SH-SY5Y (cell line): ENCODE measurements at regions not wholly inside any gene's neighbourhood (a gene's known extent, or its start where the extent isn't known, plus 50 kb on each side); places are given as distances from the start of the nearest gene placed in this dataset.

Experiments
- GATA2 ChIP-seq: IDR thresholded peaks from 2 replicates; pipeline ENCODE4 v1.6.1; 2011; ENCODE audit warnings: mild to moderate bottlenecking, low read depth, low read length
- GATA3 ChIP-seq: IDR thresholded peaks from 2 replicates; pipeline ENCODE4 v1.6.1; 2011; ENCODE audit warnings: low read depth, mild to moderate bottlenecking, low read length, moderate library complexity

DNA sequence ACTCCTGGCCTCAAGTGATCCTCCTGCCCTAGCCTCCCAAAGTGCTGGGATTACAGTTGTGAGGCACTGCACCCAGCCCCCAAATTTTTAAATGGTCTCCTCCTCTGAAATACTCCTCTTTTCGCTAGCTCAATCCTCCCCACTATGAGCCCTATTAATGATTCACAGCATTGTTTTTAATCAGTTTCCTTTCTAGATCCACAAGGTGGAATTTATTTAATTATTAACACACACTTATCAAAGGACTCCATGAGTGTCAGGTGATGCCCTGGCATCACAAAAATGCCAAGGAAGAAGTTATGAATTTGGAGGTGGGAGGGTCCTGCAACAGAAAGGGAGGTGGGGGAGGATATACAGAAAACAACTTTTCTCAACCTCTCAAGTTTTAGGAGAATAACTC is 806.5 kb downstream of the PRELID2 start:
- TF ChIP-seq GATA3 (no peak), GATA2 (no peak)

- no peak for TF ChIP-seq GATA2
- no peak for TF ChIP-seq GATA3
These were observed 807.9 kb downstream of the PRELID2 start for GRCh38 chr5:145027286-145027685.

- no peak for TF ChIP-seq GATA3
- TF ChIP-seq GATA2, result no peak
These were observed 809.4 kb downstream of the PRELID2 start for GRCh38 chr5:145025775-145026174.

DNA sequence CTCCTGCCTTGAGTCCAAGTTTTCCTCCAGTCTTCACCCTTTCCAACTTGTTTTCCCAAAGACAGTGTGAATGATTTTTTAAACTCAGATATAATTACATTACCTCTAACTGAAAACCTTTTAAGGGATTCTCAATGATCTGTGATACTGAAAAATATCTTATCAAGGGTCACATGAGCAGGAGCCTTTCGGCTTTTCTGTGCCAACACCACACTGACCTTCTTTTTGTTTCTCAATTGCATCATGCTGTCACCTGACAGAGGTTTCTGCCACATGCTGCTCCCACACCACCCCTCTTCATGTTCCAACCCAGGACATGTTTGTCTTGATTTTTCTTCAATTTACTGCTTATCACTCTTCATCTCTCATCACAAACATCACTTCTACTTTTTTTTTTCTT is 820.0 kb downstream of the PRELID2 start:
- no peak for TF ChIP-seq GATA2
- TF ChIP-seq GATA3, result no peak

GRCh38 chr5:145014109-145014508 is 821.0 kb downstream of the PRELID2 start:
- peak; percentile 62; the same call in 1 of the 2 replicates for TF ChIP-seq GATA3
- no peak for TF ChIP-seq GATA2

DNA sequence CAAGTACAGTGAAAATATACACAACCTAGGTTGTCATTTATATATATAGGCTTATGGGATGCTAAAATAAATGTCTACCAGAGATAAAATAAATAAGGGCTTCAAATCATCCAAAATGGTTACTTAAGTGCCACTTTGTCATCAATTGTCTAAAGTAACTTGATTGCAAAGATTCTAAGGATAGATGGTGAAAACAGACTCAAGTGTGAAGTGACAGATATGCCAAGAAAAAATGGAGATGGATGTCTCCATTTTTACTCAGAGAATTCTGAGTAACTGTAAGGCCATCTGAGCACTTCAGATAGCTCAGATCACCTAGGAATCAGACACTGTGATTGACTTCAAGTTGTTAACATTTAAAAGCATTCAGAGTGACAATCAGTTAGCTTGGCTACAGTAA is 824.3 kb downstream of the PRELID2 start:
- TF ChIP-seq GATA2 (no peak), GATA3 (no peak)

GRCh38 chr5:145008876-145009530 is 826.1 kb downstream of the PRELID2 start:
- TF ChIP-seq GATA3, result no peak

DNA sequence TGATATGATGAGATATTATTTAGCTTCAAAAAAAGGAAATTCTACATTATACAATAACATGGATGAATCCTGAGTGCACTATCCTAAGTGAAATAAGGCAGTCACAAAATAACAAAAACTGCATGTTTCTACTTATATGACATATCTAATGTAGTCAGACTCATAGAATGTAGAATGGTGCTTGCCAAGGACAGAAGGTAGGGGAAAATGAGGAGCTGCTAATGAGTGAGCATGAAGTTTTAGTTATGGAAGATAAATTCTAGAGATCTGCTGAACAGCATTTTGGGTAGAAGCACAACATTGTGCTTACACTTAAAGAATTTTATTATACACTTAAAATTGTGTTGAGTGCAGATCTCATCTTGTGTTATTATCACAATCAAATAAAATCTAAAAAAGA is 812.4 kb downstream of the KCTD16 start:
- no peak for TF ChIP-seq GATA2

- TF ChIP-seq GATA2, result no peak
- no peak for TF ChIP-seq GATA3
These were observed 809.0 kb downstream of the KCTD16 start for GRCh38 chr5:144979516-144980264.

GRCh38 chr5:144972317-144972716 is 801.6 kb downstream of the KCTD16 start:
- TF ChIP-seq GATA2 (no peak), GATA3 (no peak)

- no peak for TF ChIP-seq GATA2
- no peak for TF ChIP-seq GATA3
These were observed 800.6 kb downstream of the KCTD16 start for GRCh38 chr5:144971108-144971850.

- TF ChIP-seq GATA3 (no peak), GATA2 (no peak)
These were observed 789.6 kb downstream of the KCTD16 start for GRCh38 chr5:144960296-144960695.

DNA sequence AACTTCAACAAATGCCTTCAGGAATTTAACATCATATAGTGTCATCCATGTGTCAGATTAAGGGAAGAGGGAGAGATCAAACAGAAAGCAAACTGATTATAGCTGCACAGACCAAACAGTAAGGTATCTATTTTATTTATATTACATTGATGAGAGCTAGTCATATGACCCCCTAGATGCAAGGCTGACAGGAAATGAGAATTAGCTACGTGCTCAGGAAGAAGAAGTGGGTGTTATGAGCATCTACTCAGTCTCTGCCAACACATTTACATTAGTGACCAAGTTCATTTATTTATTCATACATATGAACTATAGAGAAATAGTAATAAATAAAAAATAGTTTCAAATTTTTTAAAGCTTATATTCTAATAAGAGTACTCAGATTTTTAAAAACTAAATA is 787.3 kb downstream of the KCTD16 start:
- TF ChIP-seq GATA2 (no peak), GATA3 (no peak)

GRCh38 chr5:144950996-144951395 is 780.3 kb downstream of the KCTD16 start:
- TF ChIP-seq GATA3, result no peak

DNA sequence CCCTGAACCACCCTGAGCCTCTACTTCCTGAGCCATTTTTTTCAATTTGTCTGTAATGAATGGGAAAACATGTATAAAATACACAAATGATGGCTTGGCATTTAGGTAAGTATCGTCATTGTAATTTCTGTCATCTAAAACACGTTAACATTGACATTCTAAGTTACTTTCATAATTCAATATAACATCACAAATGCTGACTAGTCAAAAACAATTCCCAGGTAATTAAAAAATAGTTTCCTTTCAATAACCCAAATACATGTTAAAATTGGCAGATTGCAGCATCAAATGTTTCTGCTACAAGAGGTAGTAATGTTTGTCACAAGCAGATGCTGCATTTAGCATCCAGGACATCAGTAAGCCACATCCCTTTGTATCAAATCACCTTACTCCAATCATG is 776.4 kb downstream of the KCTD16 start:
- TF ChIP-seq GATA2 (no peak), GATA3 (no peak)

DNA sequence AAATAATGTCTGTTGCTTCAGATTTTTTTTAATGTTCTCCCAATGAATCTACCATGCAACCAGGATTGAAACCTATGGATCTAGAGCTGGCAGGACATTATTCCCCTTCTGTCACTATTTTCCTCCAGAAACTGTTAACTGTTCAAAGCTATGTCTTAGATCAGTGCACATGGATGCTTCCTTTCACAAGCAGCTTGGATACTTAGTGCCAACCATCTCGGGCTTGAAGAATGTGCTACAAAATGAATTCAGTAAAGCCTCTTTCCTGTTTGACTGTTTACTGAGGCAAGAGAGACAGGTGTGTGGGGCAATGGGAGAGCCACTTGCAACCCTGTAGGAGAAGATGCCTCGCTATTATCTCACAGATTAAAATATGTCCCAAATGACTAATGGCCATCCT is 774.8 kb downstream of the KCTD16 start:
- TF ChIP-seq GATA2, result no peak
